DMS79 (cell line): ENCODE measurements at regions not wholly inside any gene's neighbourhood (a gene's known extent, or its start where the extent isn't known, plus 50 kb on each side); places are given as distances from the start of the nearest gene placed in this dataset.
"Not testable (repeated sequence)": the region's sequence is repeated elsewhere in the genome, so short reads cannot be mapped to it uniquely, and the experiment has no call there.

Experiments used
- DNase-seq: peaks from one replicate; lab custom pipeline; 2025; lab: John Stamatoyannopoulos, UW

GRCh38 chr3:174460831-174461230 is 398.3 kb upstream of the NAALADL2 start:
- DNase-seq, result no peak

GRCh38 chr3:174462916-174463315 is 396.2 kb upstream of the NAALADL2 start:
- DNase-seq, result no peak

GRCh38 chr3:174465177-174465576 is 394.0 kb upstream of the NAALADL2 start:
- no peak for DNase-seq

GRCh38 chr3:174466471-174467054 is 392.6 kb upstream of the NAALADL2 start:
- DNase-seq, result no peak

GRCh38 chr3:174477491-174477890 is 381.6 kb upstream of the NAALADL2 start:
- DNase-seq, result no peak

GRCh38 chr3:174480767-174481166 is 378.4 kb upstream of the NAALADL2 start:
- no peak for DNase-seq

- DNase-seq, result no peak
These were observed 376.6 kb upstream of the NAALADL2 start for GRCh38 chr3:174482541-174482940.

- no peak for DNase-seq
These were observed 375.9 kb upstream of the NAALADL2 start for GRCh38 chr3:174483254-174483653.

- not testable (repeated sequence) for DNase-seq
These were observed 375.3 kb upstream of the NAALADL2 start for GRCh38 chr3:174483856-174484255.

- no peak for DNase-seq
These were observed 370.6 kb upstream of the NAALADL2 start for GRCh38 chr3:174488527-174488926.

- DNase-seq, result peak; percentile 9
These were observed 363.8 kb upstream of the NAALADL2 start for GRCh38 chr3:174495311-174495710.

- no peak for DNase-seq
These were observed 363.2 kb upstream of the NAALADL2 start for GRCh38 chr3:174495928-174496327.

- no peak for DNase-seq
These were observed 360.5 kb upstream of the NAALADL2 start for GRCh38 chr3:174498638-174499037.

- no peak for DNase-seq
These were observed 353.9 kb upstream of the NAALADL2 start for GRCh38 chr3:174505266-174505665.

GRCh38 chr3:174524203-174524602 is 334.9 kb upstream of the NAALADL2 start:
- no peak for DNase-seq

GRCh38 chr3:174529298-174529697 is 329.8 kb upstream of the NAALADL2 start:
- DNase-seq, result no peak

GRCh38 chr3:174531262-174531982 is 327.7 kb upstream of the NAALADL2 start:
- no peak for DNase-seq

GRCh38 chr3:174532216-174532615 is 326.9 kb upstream of the NAALADL2 start:
- DNase-seq, result no peak

GRCh38 chr3:174532776-174533175 is 326.4 kb upstream of the NAALADL2 start:
- DNase-seq, result no peak

GRCh38 chr3:174533286-174533685 is 325.8 kb upstream of the NAALADL2 start:
- no peak for DNase-seq

- no peak for DNase-seq
These were observed 322.8 kb upstream of the NAALADL2 start for GRCh38 chr3:174536319-174536718.

GRCh38 chr3:174538151-174538550 is 321.0 kb upstream of the NAALADL2 start:
- no peak for DNase-seq

GRCh38 chr3:174540116-174540908 is 318.8 kb upstream of the NAALADL2 start:
- no peak for DNase-seq
